ENCODE measurements at regions not wholly inside any gene's neighbourhood (a gene's known extent, or its start where the extent isn't known, plus 50 kb on each side); places are given as distances from the start of the nearest gene placed in this dataset.

DNA sequence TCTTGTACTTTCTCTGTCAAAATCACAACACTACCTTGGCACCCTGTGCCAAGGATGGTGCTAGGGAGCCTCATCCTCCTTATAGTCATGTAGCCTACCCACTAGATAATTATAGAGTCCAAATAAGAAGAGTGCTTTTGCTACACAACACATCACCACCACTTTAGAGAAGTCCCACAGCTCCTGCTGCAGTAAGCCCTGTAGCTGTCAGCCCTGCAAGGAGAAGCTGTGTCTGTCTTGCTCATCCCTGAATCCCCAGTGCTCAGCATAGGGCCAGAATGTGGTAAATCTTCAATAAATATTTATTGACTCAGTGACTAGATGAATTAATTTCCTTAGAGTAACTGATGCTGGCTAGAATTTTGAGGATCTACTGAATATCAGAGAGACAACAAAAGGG is 190.8 kb downstream of the ZNF621 start:
- TF ChIP-seq EZH2phosphoT487 (IDR thresholded peaks at IDR 0.05; ENCODE audit: insufficient read depth, low read depth) (no peak), EZH2 (IDR thresholded peaks at IDR 0.05; ENCODE audit: insufficient read depth, poor library complexity, severe bottlenecking) (no peak)
